CD4-positive, CD25-positive, alpha-beta regulatory T cell (primary cell): ENCODE measurements at regions not wholly inside any gene's neighbourhood (a gene's known extent, or its start where the extent isn't known, plus 50 kb on each side); places are given as distances from the start of the nearest gene placed in this dataset.

ENCODE experiments used
- ATAC-seq, 2 donors: fragments of 150-1000 bp; cut with Tn5 transposase; one replicate each; pipeline ENCODE4 v1.10.0; 2021; ENCODE audit warnings: low read depth in 2 of 2, moderate number of reproducible peaks in 2 of 2, moderate library complexity in 1 of 2
- DNase-seq, 3 donors: peaks; one replicate each; pipeline versions ENCODE4 v3.0.0 to v3.0.0-alpha.2; 2012 to 2022; ENCODE audit warnings: mixed read lengths in 1 of 3
- H3K27ac ChIP-seq: one replicate; pipeline ENCODE4 v1.7.0; 2013; ENCODE audit warnings: mild to moderate bottlenecking, low read length; ENCODE audit not compliant: insufficient read depth, poor library complexity, severe bottlenecking
- H3K27me3 ChIP-seq: one replicate; pipeline ENCODE4 v1.7.0; 2013; ENCODE audit warnings: low read length; ENCODE audit not compliant: control insufficient read depth, insufficient read depth
- H3K36me3 ChIP-seq: one replicate; pipeline ENCODE4 v1.7.0; 2013; ENCODE audit warnings: mild to moderate bottlenecking, low read length, moderate library complexity; ENCODE audit not compliant: control insufficient read depth, insufficient read depth
- H3K4me1 ChIP-seq: 2 replicates; pipeline ENCODE4 v1.7.0; 2013; ENCODE audit warnings: mild to moderate bottlenecking, low read length; ENCODE audit not compliant: insufficient read depth, control insufficient read depth, poor library complexity, severe bottlenecking
- H3K4me3 ChIP-seq: one replicate; pipeline ENCODE4 v1.7.0; 2013; ENCODE audit warnings: low read depth, mild to moderate bottlenecking, low read length, moderate library complexity
- H3K9me3 ChIP-seq, 2 experiments: 1 replicate in 1 of 2; 2 replicates in 1 of 2; pipeline ENCODE4 v1.7.0; 2013; ENCODE audit warnings: low read length in 2 of 2, mild to moderate bottlenecking in 1 of 2, moderate library complexity in 1 of 2; ENCODE audit not compliant: control insufficient read depth in 2 of 2
- H3K27ac Mint-ChIP-seq, 3 donors: one replicate each; pipeline ENCODE4 v1.8.0; 2020 to 2022; ENCODE audit warnings: mild to moderate bottlenecking in 3 of 3, mixed read lengths in 3 of 3, moderate library complexity in 2 of 3
- H3K27me3 Mint-ChIP-seq: one replicate; pipeline ENCODE4 v1.8.0; 2022; ENCODE audit warnings: mild to moderate bottlenecking, mixed read lengths
- H3K36me3 Mint-ChIP-seq: one replicate; pipeline ENCODE4 v1.8.0; 2020; ENCODE audit warnings: mixed read lengths
- H3K4me1 Mint-ChIP-seq, 4 donors: one replicate each; pipeline ENCODE4 v1.8.0; 2020 to 2022; ENCODE audit warnings: mixed read lengths in 4 of 4, mild to moderate bottlenecking in 1 of 4
- H3K4me3 Mint-ChIP-seq, 4 donors: one replicate each; pipeline ENCODE4 v1.8.0; 2020 to 2022; ENCODE audit warnings: mild to moderate bottlenecking in 4 of 4, mixed read lengths in 4 of 4, moderate library complexity in 3 of 4
- H3K9me3 Mint-ChIP-seq, 7 donors: one replicate each; pipeline ENCODE4 v1.8.0; 2020 to 2022; ENCODE audit warnings: mixed read lengths in 7 of 7, mild to moderate bottlenecking in 3 of 7, moderate library complexity in 2 of 7

DNA sequence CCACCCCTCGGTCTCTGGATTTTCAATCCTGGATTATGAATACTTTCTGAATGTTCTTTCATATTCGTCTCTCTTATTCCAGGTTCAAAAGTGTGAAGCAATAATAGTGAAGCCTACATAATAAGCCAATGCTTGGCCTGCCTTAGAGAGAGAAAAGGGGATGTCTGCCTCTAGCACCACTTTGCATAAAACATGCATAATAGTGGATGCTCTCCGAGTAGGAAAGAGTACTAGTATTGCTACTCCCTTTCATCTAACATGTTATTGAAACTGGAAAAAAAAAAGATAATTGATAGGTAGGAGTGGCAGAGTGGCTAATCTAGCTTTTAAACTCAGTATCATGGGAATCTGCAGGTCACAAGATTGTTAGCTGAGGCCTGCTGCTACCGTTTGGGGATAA, 158.1 kb downstream of the SPATA31D1 start:
- H3K9me3 Mint-ChIP-seq: peaks cover 0 to 13% (median 4%) of the 10 kb centered on the region in 7 donors
- DNase-seq (no peak), ATAC-seq (no peak)
- no peak overlapping the region for H3K4me3 Mint-ChIP-seq
- H3K4me1 Mint-ChIP-seq: no peaks in the 10 kb centered on the region
- no peaks in the 10 kb centered on the region for H3K27me3 ChIP-seq
- no peaks in the 10 kb centered on the region for H3K27me3 Mint-ChIP-seq
- H3K36me3 Mint-ChIP-seq: no peaks in the 10 kb centered on the region
- H3K4me3 ChIP-seq: no peak overlapping the region
- H3K27ac ChIP-seq: no peak overlapping the region
- peaks cover 0 to 7% of the 10 kb centered on the region in 2 experiments for H3K9me3 ChIP-seq
- no peak overlapping the region for H3K27ac Mint-ChIP-seq
- no peaks in the 10 kb centered on the region for H3K36me3 ChIP-seq
- H3K4me1 ChIP-seq: no peaks in the 10 kb centered on the region

DNA sequence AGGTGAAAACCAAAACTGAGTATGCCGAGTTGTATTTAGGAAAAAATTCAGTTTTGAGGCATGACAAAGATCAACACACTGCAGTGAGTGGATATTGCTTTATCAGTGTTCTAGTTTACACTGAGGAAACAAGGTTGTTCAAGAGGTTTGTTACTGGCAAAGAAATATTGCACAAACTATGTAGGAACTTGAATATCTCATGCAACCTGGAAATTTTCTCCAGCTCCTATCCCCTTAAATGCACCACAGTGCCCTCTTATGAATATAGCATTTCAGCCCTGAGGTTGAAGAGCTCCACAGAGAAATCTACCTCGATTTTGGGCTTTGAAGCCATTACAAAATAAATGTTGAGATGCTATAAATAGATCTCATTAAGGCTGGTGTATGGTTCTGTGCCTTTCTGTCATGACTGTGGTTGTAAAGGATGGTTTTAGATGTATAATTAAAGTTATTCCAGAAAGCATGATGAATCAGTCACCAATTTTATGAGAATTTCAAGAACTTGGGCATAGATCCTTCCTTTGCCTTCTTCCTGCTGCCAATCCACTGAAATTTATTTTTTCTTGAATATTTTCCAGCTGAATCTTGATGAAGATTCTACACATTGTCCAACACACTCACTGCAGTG, 159.3 kb downstream of the SPATA31D1 start:
- Histone ChIP-seq H3K4me1 (no peaks in the 10 kb centered on the region), H3K9me3 (peaks cover 0 to 7% of the 10 kb centered on the region in 2 experiments), H3K36me3 (no peaks in the 10 kb centered on the region), H3K4me3 (no peak overlapping the region), H3K27me3 (no peaks in the 10 kb centered on the region), H3K27ac (no peak overlapping the region)
- Mint-ChIP-seq H3K36me3 (no peaks in the 10 kb centered on the region), H3K9me3 (peaks cover 0 to 15% (median 4%) of the 10 kb centered on the region in 7 donors), H3K27ac (no peak overlapping the region), H3K27me3 (no peaks in the 10 kb centered on the region), H3K4me1 (no peaks in the 10 kb centered on the region), H3K4me3 (no peak overlapping the region)
- ATAC-seq (no peak), DNase-seq (no peak)

DNA sequence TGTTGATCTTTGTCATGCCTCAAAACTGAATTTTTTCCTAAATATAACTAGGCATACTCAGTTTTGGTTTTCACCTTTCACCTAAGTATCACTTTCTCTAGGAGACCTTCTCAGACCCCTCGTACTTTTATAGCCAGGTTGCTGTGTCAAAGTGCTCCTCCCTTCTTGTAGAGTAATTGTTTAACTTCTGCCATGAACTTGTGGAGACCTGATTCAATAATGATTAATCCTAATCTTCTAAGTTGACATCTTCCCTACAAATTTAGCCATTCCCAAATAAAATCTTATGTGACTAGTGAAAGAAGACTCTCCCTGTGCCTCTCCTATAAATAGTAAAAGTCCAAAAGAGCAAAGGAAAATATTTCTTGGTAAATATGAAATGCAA, 159.8 kb downstream of the SPATA31D1 start:
- Mint-ChIP-seq H3K4me1 (no peaks in the 10 kb centered on the region), H3K36me3 (no peaks in the 10 kb centered on the region), H3K4me3 (no peak overlapping the region), H3K9me3 (peaks cover 0 to 15% (median 4%) of the 10 kb centered on the region in 7 donors), H3K27ac (no peak overlapping the region), H3K27me3 (no peaks in the 10 kb centered on the region)
- ATAC-seq (no peak), DNase-seq (no peak)
- Histone ChIP-seq H3K27me3 (no peaks in the 10 kb centered on the region), H3K4me3 (no peak overlapping the region), H3K4me1 (no peaks in the 10 kb centered on the region), H3K9me3 (peaks cover 0 to 7% of the 10 kb centered on the region in 2 experiments), H3K36me3 (no peaks in the 10 kb centered on the region), H3K27ac (no peak overlapping the region)

DNA sequence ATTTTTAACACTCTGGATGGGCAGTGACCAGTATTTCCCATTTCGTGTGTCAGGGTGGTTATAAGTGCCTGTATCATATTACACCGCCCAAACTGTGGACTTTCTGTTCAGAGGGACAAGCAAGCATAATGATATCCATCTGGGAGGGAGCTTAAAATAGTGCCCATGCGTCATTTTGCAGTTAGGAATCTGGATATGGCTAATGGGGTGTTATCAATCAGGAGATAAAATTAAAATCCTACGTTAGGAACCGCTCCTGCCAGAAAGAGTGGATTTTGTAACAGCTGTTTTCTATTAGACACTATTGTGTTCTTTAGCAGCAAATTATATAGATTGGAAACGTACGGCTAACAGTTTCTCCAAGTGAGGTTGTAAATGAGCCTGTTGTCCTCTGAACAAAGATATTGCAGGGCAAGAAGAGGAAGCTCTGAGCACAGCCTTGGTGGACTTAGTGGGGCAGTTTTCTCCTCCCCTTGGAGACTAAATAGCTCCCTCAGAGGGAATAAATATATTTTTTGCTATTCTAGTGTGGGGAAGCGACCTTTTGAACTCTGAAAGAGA, 160.4 kb downstream of the SPATA31D1 start:
- Mint-ChIP-seq H3K27me3 (no peaks in the 10 kb centered on the region), H3K4me3 (no peak overlapping the region), H3K4me1 (no peaks in the 10 kb centered on the region), H3K27ac (no peak overlapping the region), H3K36me3 (no peaks in the 10 kb centered on the region), H3K9me3 (peaks cover 0 to 15% (median 4%) of the 10 kb centered on the region in 7 donors)
- no peaks in the 10 kb centered on the region for H3K36me3 ChIP-seq
- no peak overlapping the region for H3K27ac ChIP-seq
- ATAC-seq (no peak), DNase-seq (no peak)
- H3K4me3 ChIP-seq: no peak overlapping the region
- H3K9me3 ChIP-seq: peaks cover 0 to 7% of the 10 kb centered on the region in 2 experiments
- no peaks in the 10 kb centered on the region for H3K4me1 ChIP-seq
- H3K27me3 ChIP-seq: no peaks in the 10 kb centered on the region

DNA sequence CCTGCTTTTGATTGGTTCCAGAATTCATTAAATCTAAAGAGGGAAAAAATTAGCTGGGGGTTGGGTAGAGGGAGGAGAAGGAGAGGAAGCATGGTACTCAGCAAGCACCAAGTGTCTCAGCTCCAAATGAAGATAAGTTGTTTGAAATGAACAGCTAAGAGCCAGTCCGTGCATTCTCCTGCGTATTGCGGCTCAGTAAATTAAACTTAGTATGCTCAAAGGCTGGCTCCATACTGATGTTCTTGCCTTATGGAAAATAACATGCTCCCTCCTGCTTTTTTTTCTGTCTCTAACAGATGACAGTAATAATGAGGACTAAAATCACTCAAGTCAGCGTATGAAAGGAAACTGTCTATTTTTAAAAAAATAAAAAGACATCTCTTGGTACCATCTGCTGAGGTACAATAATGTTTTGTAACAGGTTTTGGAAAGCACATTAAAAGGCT, 161.0 kb downstream of the SPATA31D1 start:
- Mint-ChIP-seq H3K4me3 (no peak overlapping the region), H3K4me1 (no peaks in the 10 kb centered on the region), H3K9me3 (peaks cover 0 to 14% (median 6%) of the 10 kb centered on the region in 7 donors), H3K27ac (no peak overlapping the region), H3K36me3 (no peaks in the 10 kb centered on the region), H3K27me3 (no peaks in the 10 kb centered on the region)
- ATAC-seq: no peak
- H3K9me3 ChIP-seq: peaks cover 0 to 7% of the 10 kb centered on the region in 2 experiments
- no peak for DNase-seq
- H3K27me3 ChIP-seq: no peaks in the 10 kb centered on the region
- H3K4me1 ChIP-seq: no peaks in the 10 kb centered on the region
- H3K36me3 ChIP-seq: no peaks in the 10 kb centered on the region
- no peak overlapping the region for H3K4me3 ChIP-seq
- no peak overlapping the region for H3K27ac ChIP-seq

DNA sequence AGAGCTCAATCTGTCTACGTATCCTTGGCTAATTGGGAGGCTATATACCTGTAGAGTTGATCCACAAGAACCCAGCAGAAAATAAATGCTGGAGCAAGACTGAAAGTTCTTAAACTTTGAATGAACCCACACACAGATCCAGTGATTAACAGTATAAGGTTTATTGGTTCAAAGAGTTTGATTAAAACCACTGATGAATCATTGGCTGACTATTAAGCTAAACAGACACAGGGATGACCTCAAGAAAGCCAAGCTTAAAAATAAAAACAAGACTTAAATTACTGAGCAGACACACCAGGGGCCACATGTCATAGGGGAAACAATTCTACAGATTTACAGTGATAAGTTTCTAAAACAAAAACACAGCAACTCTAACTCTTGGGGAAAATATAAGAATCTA, 163.6 kb downstream of the SPATA31D1 start:
- Mint-ChIP-seq H3K4me3 (no peak overlapping the region), H3K36me3 (no peaks in the 10 kb centered on the region), H3K27me3 (no peaks in the 10 kb centered on the region), H3K9me3 (peaks cover 0 to 8% (median 2%) of the 10 kb centered on the region in 7 donors), H3K27ac (no peak overlapping the region), H3K4me1 (no peaks in the 10 kb centered on the region)
- DNase-seq (no peak), ATAC-seq (no peak)
- Histone ChIP-seq H3K4me1 (no peaks in the 10 kb centered on the region), H3K4me3 (no peak overlapping the region), H3K9me3 (no peaks in the 10 kb centered on the region), H3K27me3 (no peaks in the 10 kb centered on the region), H3K27ac (no peak overlapping the region), H3K36me3 (no peaks in the 10 kb centered on the region)

DNA sequence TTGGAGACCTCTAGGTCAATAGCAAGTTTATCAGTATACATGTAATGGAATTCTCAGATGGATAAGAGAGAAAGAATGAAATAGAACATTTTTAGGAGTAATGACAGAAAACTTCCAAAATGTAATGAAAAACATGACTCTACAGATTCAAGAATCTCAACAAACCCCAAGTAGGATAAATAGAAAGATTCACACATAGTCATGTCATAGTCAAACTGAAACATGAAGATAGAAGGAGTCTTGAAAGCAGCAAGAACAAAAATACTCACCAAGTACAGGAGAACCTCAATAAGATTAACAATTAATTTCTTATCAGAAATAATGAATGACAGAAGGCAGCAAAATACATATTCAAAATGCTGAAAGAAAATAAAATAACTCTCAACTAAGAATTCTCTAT, 164.5 kb downstream of the SPATA31D1 start:
- no peak for ATAC-seq
- H3K4me1 ChIP-seq: no peaks in the 10 kb centered on the region
- DNase-seq: no peak
- H3K27me3 ChIP-seq: no peaks in the 10 kb centered on the region
- no peaks in the 10 kb centered on the region for H3K36me3 ChIP-seq
- H3K4me3 ChIP-seq: no peak overlapping the region
- H3K27ac ChIP-seq: no peak overlapping the region
- H3K4me1 Mint-ChIP-seq: no peaks in the 10 kb centered on the region
- H3K36me3 Mint-ChIP-seq: no peaks in the 10 kb centered on the region
- H3K27me3 Mint-ChIP-seq: no peaks in the 10 kb centered on the region
- H3K27ac Mint-ChIP-seq: no peak overlapping the region
- H3K9me3 ChIP-seq: no peaks in the 10 kb centered on the region
- H3K9me3 Mint-ChIP-seq: peaks cover 0 to 12% (median 6%) of the 10 kb centered on the region in 7 donors
- H3K4me3 Mint-ChIP-seq: no peak overlapping the region

DNA sequence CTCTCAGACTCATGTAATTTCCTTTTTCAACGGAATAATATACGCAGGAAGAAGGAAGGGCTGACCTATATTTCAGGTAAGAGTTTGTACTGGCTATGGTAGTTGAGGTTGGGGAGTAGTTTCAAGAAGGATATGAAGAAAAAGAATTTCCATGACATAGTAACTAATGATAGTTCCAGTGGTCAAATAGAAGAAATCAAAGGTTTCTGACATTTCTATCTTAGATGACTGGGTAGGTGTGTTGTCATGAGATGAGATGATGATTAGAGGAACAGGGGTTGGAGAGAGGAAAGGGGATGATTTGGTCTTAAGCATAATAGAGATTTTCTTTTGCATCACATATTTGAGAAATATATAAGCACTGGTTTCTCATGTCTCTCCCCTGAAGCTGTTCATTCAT, 166.0 kb downstream of the SPATA31D1 start:
- Histone ChIP-seq H3K27ac (no peak overlapping the region), H3K4me3 (no peak overlapping the region), H3K4me1 (no peaks in the 10 kb centered on the region), H3K9me3 (no peaks in the 10 kb centered on the region), H3K36me3 (no peaks in the 10 kb centered on the region), H3K27me3 (no peaks in the 10 kb centered on the region)
- Mint-ChIP-seq H3K9me3 (peaks cover 0 to 11% (median 6%) of the 10 kb centered on the region in 7 donors), H3K4me1 (no peaks in the 10 kb centered on the region), H3K27ac (no peak overlapping the region), H3K36me3 (no peaks in the 10 kb centered on the region), H3K27me3 (no peaks in the 10 kb centered on the region), H3K4me3 (no peak overlapping the region)
- DNase-seq (no peak), ATAC-seq (no peak)
